HG02970 (cell line): ENCODE measurements at regions not wholly inside any gene's neighbourhood (a gene's known extent, or its start where the extent isn't known, plus 50 kb on each side); places are given as distances from the start of the nearest gene placed in this dataset.
"Not testable (repeated sequence)": the region's sequence is repeated elsewhere in the genome, so short reads cannot be mapped to it uniquely, and the experiment has no call there.

Experiments
- ATAC-seq: cut with Tn5 transposase; IDR thresholded peaks from one replicate; pipeline ENCODE4 v1.9.1; 2021; ENCODE audit warnings: mild to moderate bottlenecking, moderate library complexity, moderate number of reproducible peaks; ENCODE audit not compliant: unreplicated experiment, low FRiP score

GRCh38 chr4:27692868-27693634 is 832.4 kb downstream of the STIM2 start:
- no peak for ATAC-seq

- ATAC-seq: not testable (repeated sequence)
Observed at GRCh38 chr4:27696257-27696656, 835.6 kb downstream of the STIM2 start.

GRCh38 chr4:27701606-27702005 is 841.0 kb downstream of the STIM2 start:
- ATAC-seq: no peak

- no peak for ATAC-seq
Observed at GRCh38 chr4:27702730-27703431, 842.2 kb downstream of the STIM2 start.

GRCh38 chr4:27703771-27704170 is 843.1 kb downstream of the STIM2 start:
- ATAC-seq: no peak

GRCh38 chr4:27711041-27711440 is 850.4 kb downstream of the STIM2 start:
- no peak for ATAC-seq

- ATAC-seq: no peak
Observed at GRCh38 chr4:27714073-27714472, 853.4 kb downstream of the STIM2 start.

GRCh38 chr4:27716693-27717430 is 856.2 kb downstream of the STIM2 start:
- no peak for ATAC-seq

- ATAC-seq: no peak
Observed at GRCh38 chr4:27717431-27717755, 856.8 kb downstream of the STIM2 start.

GRCh38 chr4:27720010-27720766 is 859.5 kb downstream of the STIM2 start:
- ATAC-seq: no peak

GRCh38 chr4:27721193-27721592 is 860.6 kb downstream of the STIM2 start:
- ATAC-seq: no peak

GRCh38 chr4:27728892-27729291 is 868.3 kb downstream of the STIM2 start:
- no peak for ATAC-seq

GRCh38 chr4:27742816-27743215 is 882.2 kb downstream of the STIM2 start:
- no peak for ATAC-seq

GRCh38 chr4:27759611-27760575 is 899.3 kb downstream of the STIM2 start:
- no peak for ATAC-seq

- ATAC-seq: no peak
Observed at GRCh38 chr4:27763830-27764525, 903.3 kb downstream of the STIM2 start.

GRCh38 chr4:27764526-27764837 is 903.8 kb downstream of the STIM2 start:
- ATAC-seq: no peak

- ATAC-seq: no peak
Observed at GRCh38 chr4:27770895-27771294, 910.3 kb downstream of the STIM2 start.

- ATAC-seq: no peak
Observed at GRCh38 chr4:27775156-27775555, 914.5 kb downstream of the STIM2 start.

- ATAC-seq: no peak
Observed at GRCh38 chr4:27779827-27780226, 919.2 kb downstream of the STIM2 start.
